ENCODE measurements at regions not wholly inside any gene's neighbourhood (a gene's known extent, or its start where the extent isn't known, plus 50 kb on each side); places are given as distances from the start of the nearest gene placed in this dataset.

- peaks cover 5% of the 10 kb centered on the region; the same call in 1 of the 2 replicates for H3F3A ChIP-seq (ENCODE audit: low read depth)
- H3K4me3 ChIP-seq (ENCODE audit: low read length, poor library complexity, severe bottlenecking), result peak overlapping the region; percentile 4
- no peaks in the 10 kb centered on the region for H3K27me3 ChIP-seq (ENCODE audit: insufficient read depth, low read length, poor library complexity, severe bottlenecking)
- peak overlapping the region; percentile 63 for H3K4me2 ChIP-seq (ENCODE audit: low read depth, low read length, poor library complexity, severe bottlenecking)
- no peaks in the 10 kb centered on the region for H3K9me2 ChIP-seq (replicated peaks; ENCODE audit: low read depth, low read length)
- H3K9ac ChIP-seq (ENCODE audit: low read depth, low read length, poor library complexity, severe bottlenecking), result peak overlapping the region; percentile 38
- H3K36me3 ChIP-seq (ENCODE audit: insufficient read depth, low read length), result no peaks in the 10 kb centered on the region
- no peaks in the 10 kb centered on the region for H3K79me2 ChIP-seq (ENCODE audit: insufficient read depth, low read length)
- H3K9me3 ChIP-seq (ENCODE audit: insufficient read depth, low read depth, low read length), result no peaks in the 10 kb centered on the region
- TF ChIP-seq CTCF (conservative IDR thresholded peaks at IDR 0.05; ENCODE audit: low read length), result no peak
- TF ChIP-seq EZH2phosphoT487 (IDR thresholded peaks at IDR 0.05; ENCODE audit: borderline replicate concordance), result no peak
- peaks cover 59% of the 10 kb centered on the region for H3K4me1 ChIP-seq (ENCODE audit: insufficient read depth, low read length, poor library complexity, severe bottlenecking)
- H4K20me1 ChIP-seq (ENCODE audit: insufficient read depth, low read length, poor library complexity, severe bottlenecking), result no peaks in the 10 kb centered on the region
- no peak overlapping the region for H2AFZ ChIP-seq (ENCODE audit: low read length)
Observed at GRCh38 chr1:224502459-224503160, 68.0 kb upstream of the WDR26 start.

- H3K4me1 ChIP-seq (ENCODE audit: insufficient read depth, low read length, poor library complexity, severe bottlenecking), result peaks cover 51% of the 10 kb centered on the region
- no peaks in the 10 kb centered on the region for H3K9me2 ChIP-seq (replicated peaks; ENCODE audit: low read depth, low read length)
- no peaks in the 10 kb centered on the region for H3K27me3 ChIP-seq (ENCODE audit: insufficient read depth, low read length, poor library complexity, severe bottlenecking)
- H3K36me3 ChIP-seq (ENCODE audit: insufficient read depth, low read length), result no peaks in the 10 kb centered on the region
- H3K79me2 ChIP-seq (ENCODE audit: insufficient read depth, low read length), result no peaks in the 10 kb centered on the region
- TF ChIP-seq EZH2phosphoT487 (IDR thresholded peaks at IDR 0.05; ENCODE audit: borderline replicate concordance) (no peak), CTCF (conservative IDR thresholded peaks at IDR 0.05; ENCODE audit: low read length) (peak; percentile 47)
- peaks cover 4% of the 10 kb centered on the region; the same call in 1 of the 2 replicates for H3F3A ChIP-seq (ENCODE audit: low read depth)
- peak overlapping the region; percentile 63 for H3K4me2 ChIP-seq (ENCODE audit: low read depth, low read length, poor library complexity, severe bottlenecking)
- H3K9me3 ChIP-seq (ENCODE audit: insufficient read depth, low read depth, low read length), result no peaks in the 10 kb centered on the region
- H2AFZ ChIP-seq (ENCODE audit: low read length), result peak overlapping the region; percentile 74
- peak overlapping the region; percentile 38 for H3K9ac ChIP-seq (ENCODE audit: low read depth, low read length, poor library complexity, severe bottlenecking)
- no peaks in the 10 kb centered on the region for H4K20me1 ChIP-seq (ENCODE audit: insufficient read depth, low read length, poor library complexity, severe bottlenecking)
- H3K4me3 ChIP-seq (ENCODE audit: low read length, poor library complexity, severe bottlenecking), result peak overlapping the region; percentile 4
Observed at GRCh38 chr1:224503161-224504118, 68.8 kb upstream of the WDR26 start.

GRCh38 chr1:224504297-224505041 lies 69.9 kb upstream of the WDR26 start:
- H3K4me3 ChIP-seq (ENCODE audit: low read length, poor library complexity, severe bottlenecking), result no peak overlapping the region
- H3K36me3 ChIP-seq (ENCODE audit: insufficient read depth, low read length), result no peaks in the 10 kb centered on the region
- no peak overlapping the region for H2AFZ ChIP-seq (ENCODE audit: low read length)
- TF ChIP-seq EZH2phosphoT487 (IDR thresholded peaks at IDR 0.05; ENCODE audit: borderline replicate concordance), result no peak
- TF ChIP-seq CTCF (conservative IDR thresholded peaks at IDR 0.05; ENCODE audit: low read length), result no peak
- H3K79me2 ChIP-seq (ENCODE audit: insufficient read depth, low read length), result no peaks in the 10 kb centered on the region
- no peak overlapping the region for H3K9ac ChIP-seq (ENCODE audit: low read depth, low read length, poor library complexity, severe bottlenecking)
- H3K9me2 ChIP-seq (replicated peaks; ENCODE audit: low read depth, low read length), result no peaks in the 10 kb centered on the region
- H3F3A ChIP-seq (ENCODE audit: low read depth), result 0 out of 2 replicates have a peak, but pooled peaks cover 3% of the 10 kb centered on the region
- peaks cover 42% of the 10 kb centered on the region for H3K4me1 ChIP-seq (ENCODE audit: insufficient read depth, low read length, poor library complexity, severe bottlenecking)
- H3K9me3 ChIP-seq (ENCODE audit: insufficient read depth, low read depth, low read length), result no peaks in the 10 kb centered on the region
- H4K20me1 ChIP-seq (ENCODE audit: insufficient read depth, low read length, poor library complexity, severe bottlenecking), result no peaks in the 10 kb centered on the region
- H3K27me3 ChIP-seq (ENCODE audit: insufficient read depth, low read length, poor library complexity, severe bottlenecking), result no peaks in the 10 kb centered on the region
- H3K4me2 ChIP-seq (ENCODE audit: low read depth, low read length, poor library complexity, severe bottlenecking), result no peak overlapping the region
